ENCODE measurements at regions not wholly inside any gene's neighbourhood (a gene's known extent, or its start where the extent isn't known, plus 50 kb on each side); places are given as distances from the start of the nearest gene placed in this dataset.

DNA sequence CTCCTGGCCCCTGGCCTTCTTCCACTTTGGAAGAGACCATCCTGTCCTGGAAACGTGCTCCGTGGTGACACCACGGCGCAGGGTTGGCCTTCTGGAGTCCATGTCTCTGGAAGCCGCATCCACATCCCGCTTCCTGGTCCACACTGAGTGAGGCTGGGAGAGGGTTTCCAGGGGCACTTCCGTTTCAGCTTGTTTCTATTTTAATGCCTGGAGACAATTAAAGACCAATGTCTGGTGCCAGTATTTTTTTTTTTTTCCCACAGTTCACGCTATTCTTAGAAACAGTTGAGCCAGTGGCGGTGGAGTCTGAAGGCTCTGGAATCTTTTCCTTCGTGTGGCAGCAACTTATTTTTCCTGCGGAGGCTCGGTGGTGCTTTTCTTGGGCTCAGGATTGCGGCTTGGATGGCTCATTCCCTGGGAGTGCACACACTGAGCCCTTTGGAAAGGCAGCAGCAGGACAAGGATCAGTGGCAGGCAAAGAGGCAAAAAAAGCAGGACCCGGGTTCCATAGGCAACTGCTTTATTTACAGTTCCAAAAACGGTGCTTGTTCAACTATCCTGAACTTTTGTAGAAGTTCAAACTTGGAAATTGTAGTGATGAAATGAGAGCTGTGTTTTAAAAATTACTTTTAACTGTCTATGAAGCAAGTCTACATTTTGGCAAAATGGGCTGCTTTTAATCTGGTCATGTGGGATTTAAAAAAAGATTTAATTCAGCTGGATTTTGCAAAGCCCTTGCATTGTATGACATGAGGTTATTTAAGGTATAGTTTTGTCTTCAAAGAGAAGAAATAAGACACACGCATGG lies 202.8 kb downstream of the BAMBI start:
- Histone ChIP-seq H3K9me1 (ENCODE audit: control insufficient read depth, extremely low read depth, insufficient read depth, low read length) (no peaks in the 10 kb centered on the region), H3K27me3 (ENCODE audit: control insufficient read depth, extremely low read depth, insufficient read depth, low read length) (peaks cover 5% of the 10 kb centered on the region), H3K9ac (ENCODE audit: control insufficient read depth, extremely low read depth, insufficient read depth, low read length) (no peak overlapping the region), H3K36me3 (ENCODE audit: control insufficient read depth in 2 of 2, extremely low read depth in 1 of 2, insufficient read depth in 2 of 2, low read length in 2 of 2) (no peaks in the 10 kb centered on the region), H3K9me3 (ENCODE audit: control insufficient read depth, low read depth, low read length) (no peaks in the 10 kb centered on the region), H3K4me3 (ENCODE audit: control insufficient read depth in 2 of 3, extremely low read depth in 1 of 3, insufficient read depth in 2 of 3, low read depth in 1 of 3, low read length in 3 of 3) (no peak overlapping the region), H3K27ac (ENCODE audit: control insufficient read depth, insufficient read depth, low read length) (no peak overlapping the region), H3K4me1 (ENCODE audit: control insufficient read depth, extremely low read depth, insufficient read depth, low read length) (no peaks in the 10 kb centered on the region), H3K4me2 (ENCODE audit: control insufficient read depth, extremely low read depth, insufficient read depth, low read depth, low read length) (no peak overlapping the region), H4K20me1 (ENCODE audit: control insufficient read depth, extremely low read depth, insufficient read depth, low read length) (no peaks in the 10 kb centered on the region), H3K79me2 (ENCODE audit: control insufficient read depth, insufficient read depth, low read length) (no peaks in the 10 kb centered on the region), H2AFZ (ENCODE audit: control insufficient read depth, low read length) (no peak overlapping the region)
- FAIRE-seq (no peak), DNase-seq (ENCODE audit: low read depth, low spot score) (no peak)
- TF ChIP-seq CTCF (optimal IDR thresholded peaks at IDR 0.05 in 1 of 3, IDR thresholded peaks at IDR 0.05 in 1 of 3, conservative IDR thresholded peaks at IDR 0.05 in 1 of 3; ENCODE audit: extremely low read depth in 1 of 3, insufficient read depth in 2 of 3, low read length in 3 of 3) (no peak), EZH2 (IDR thresholded peaks at IDR 0.05; ENCODE audit: low read length) (no peak)
- dilution Hi-C loops (cut with MboI; ENCODE audit: extremely low pct_ligation_motif_present, low sequenced_read_pairs): no loop called here

- no peak overlapping the region for H3K27ac ChIP-seq (ENCODE audit: control insufficient read depth, insufficient read depth, low read length)
- no peaks in the 10 kb centered on the region for H3K79me2 ChIP-seq (ENCODE audit: control insufficient read depth, insufficient read depth, low read length)
- no peak overlapping the region for H3K4me2 ChIP-seq (ENCODE audit: control insufficient read depth, extremely low read depth, insufficient read depth, low read depth, low read length)
- H3K27me3 ChIP-seq (ENCODE audit: control insufficient read depth, extremely low read depth, insufficient read depth, low read length): peaks cover 5% of the 10 kb centered on the region
- H3K9ac ChIP-seq (ENCODE audit: control insufficient read depth, extremely low read depth, insufficient read depth, low read length): no peak overlapping the region
- no peaks in the 10 kb centered on the region for H3K36me3 ChIP-seq (ENCODE audit: control insufficient read depth in 2 of 2, extremely low read depth in 1 of 2, insufficient read depth in 2 of 2, low read length in 2 of 2)
- H2AFZ ChIP-seq (ENCODE audit: control insufficient read depth, low read length): no peak overlapping the region
- dilution Hi-C loops (cut with MboI; ENCODE audit: extremely low pct_ligation_motif_present, low sequenced_read_pairs): no loop called here
- TF ChIP-seq EZH2 (IDR thresholded peaks at IDR 0.05; ENCODE audit: low read length): no peak
- H4K20me1 ChIP-seq (ENCODE audit: control insufficient read depth, extremely low read depth, insufficient read depth, low read length): no peaks in the 10 kb centered on the region
- H3K9me1 ChIP-seq (ENCODE audit: control insufficient read depth, extremely low read depth, insufficient read depth, low read length): no peaks in the 10 kb centered on the region
- no peaks in the 10 kb centered on the region for H3K4me1 ChIP-seq (ENCODE audit: control insufficient read depth, extremely low read depth, insufficient read depth, low read length)
- DNase-seq (ENCODE audit: low read depth, low spot score) (no peak), FAIRE-seq (no peak)
- no peaks in the 10 kb centered on the region for H3K9me3 ChIP-seq (ENCODE audit: control insufficient read depth, low read depth, low read length)
- no peak overlapping the region for H3K4me3 ChIP-seq (ENCODE audit: control insufficient read depth in 2 of 3, extremely low read depth in 1 of 3, insufficient read depth in 2 of 3, low read depth in 1 of 3, low read length in 3 of 3)
Observed at GRCh38 chr10:28880683-28880950, 203.3 kb downstream of the BAMBI start.
